Stimulated activated CD4-positive, alpha-beta T cell treated with anti-CD3 and anti-CD28 coated beads, Interleukin-15, amount 100 ng/mL, for 48 hours (primary cell): ENCODE measurements at regions not wholly inside any gene's neighbourhood (a gene's known extent, or its start where the extent isn't known, plus 50 kb on each side); places are given as distances from the start of the nearest gene placed in this dataset.
"Not testable (repeated sequence)": the region's sequence is repeated elsewhere in the genome, so short reads cannot be mapped to it uniquely, and the experiment has no call there.

Experiments used
- DNase-seq, 2 donors: peaks; one replicate each; pipeline ENCODE4 v3.0.0-alpha.2; 2020; ENCODE audit warnings: low read depth in 2 of 2

DNA sequence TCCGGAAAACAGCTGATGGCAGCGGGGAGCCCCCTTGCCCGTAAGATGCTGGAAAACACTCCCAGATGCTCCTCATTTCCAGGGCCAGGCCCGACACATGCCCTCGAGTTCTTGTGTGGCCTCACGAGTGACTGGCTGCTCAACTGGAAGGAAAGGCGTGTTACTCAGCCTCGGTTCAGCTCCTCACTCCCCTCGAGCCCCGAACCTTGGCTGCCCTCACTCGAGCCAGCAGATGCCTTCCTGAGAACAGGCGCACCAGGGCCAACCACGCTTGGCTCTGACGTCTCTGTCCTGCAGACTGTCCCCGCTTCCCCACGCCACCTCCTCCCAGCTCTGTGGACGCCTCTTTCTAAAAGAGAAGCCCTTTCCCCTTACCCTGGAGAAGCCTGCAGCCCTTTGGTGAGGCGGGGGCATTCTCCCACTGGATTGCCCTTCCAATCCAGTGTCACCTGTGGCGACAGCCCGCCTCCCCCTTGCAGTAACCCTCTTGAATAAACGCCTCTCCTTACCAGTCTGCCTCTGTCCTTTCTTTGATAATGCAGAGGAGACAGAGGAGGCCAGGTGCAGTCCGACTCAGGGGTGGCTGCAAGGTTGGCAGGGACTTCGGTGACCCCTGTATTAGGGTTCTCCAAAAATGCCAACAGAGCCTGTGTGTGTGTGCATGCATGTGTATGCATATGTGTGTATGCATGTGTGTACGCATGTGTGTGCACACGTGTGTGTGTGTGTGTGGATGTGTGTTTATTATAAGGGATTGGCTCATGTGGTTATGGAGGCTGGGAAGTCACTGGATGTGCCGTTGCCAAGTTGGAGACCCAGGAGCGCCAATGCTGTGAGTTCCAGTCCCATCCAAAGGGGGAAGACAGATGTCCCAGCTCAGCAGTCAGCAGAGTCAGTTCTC lies 166.3 kb downstream of the KIF26A start:
- no peak for DNase-seq

- DNase-seq: no peak
Measured at GRCh38 chr14:104305511-104306449, 167.4 kb downstream of the KIF26A start.

GRCh38 chr14:104306450-104307040 lies 168.2 kb downstream of the KIF26A start:
- no peak for DNase-seq

DNA sequence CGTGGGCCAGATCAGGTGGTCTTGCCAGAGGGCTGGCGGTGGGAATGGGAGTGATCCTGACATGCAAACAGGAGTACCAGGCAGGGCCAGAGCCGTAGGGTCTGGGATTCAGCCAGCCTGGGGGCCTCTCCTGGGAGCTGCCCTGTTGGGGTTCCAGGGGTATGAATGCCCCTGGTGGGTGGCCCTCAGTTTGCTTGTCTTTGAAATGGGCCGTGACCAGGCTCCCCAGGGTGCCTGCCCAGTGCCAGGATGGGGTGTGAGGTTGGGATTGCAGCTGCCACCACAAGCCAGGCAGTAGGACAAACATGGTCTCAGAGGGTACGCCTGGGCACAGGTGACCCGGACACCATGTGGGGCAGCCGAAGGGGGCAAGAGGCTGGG lies 168.8 kb downstream of the KIF26A start:
- no peak for DNase-seq

DNA sequence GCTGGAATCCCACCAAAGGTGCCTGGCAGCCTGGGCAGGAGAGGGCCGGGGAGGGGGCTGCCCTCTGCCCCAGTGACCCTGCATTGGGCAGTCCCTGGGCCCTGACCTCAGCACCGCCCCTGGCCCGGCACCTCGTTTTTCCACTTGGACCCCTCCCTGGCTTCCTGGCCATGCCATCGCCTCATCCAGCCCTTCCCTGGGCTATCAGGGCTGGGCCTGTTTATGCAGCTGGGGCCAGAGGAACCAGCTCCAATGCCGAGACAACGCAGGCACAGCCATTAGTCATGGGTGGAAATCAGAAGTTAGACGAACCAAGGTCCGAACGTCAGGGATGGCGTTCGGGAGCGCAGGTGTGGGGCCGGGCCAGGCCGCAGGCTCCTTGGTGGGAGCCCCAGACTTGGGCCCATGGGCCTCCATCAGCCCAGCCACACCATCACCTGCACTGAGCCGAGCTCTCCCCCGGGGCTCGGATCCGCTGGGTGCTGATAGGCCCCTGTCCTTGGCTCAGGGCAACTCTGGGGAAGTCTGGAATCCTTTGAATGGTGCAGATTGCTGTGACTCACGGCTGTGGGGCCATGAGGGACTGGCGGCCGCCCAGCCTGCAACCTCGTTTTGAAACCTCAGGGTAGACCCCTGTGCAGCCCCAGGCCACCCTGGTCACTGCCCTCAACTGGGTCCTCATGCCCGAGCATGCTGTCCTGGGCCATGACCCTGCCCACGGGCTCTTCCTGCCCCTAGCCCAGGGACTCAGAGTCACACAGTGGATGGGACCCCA lies 169.4 kb downstream of the KIF26A start:
- DNase-seq: no peak

GRCh38 chr14:104308534-104308933 lies 170.1 kb downstream of the KIF26A start:
- DNase-seq: not testable (repeated sequence)

GRCh38 chr14:104309657-104310369 lies 171.4 kb downstream of the KIF26A start:
- DNase-seq: no peak

- no peak for DNase-seq
Measured at GRCh38 chr14:104311358-104311757, 173.0 kb downstream of the KIF26A start.

- DNase-seq: no peak
Measured at GRCh38 chr14:104313674-104314073, 175.3 kb downstream of the KIF26A start.

- DNase-seq: no peak
Measured at GRCh38 chr14:104314251-104314941, 176.0 kb downstream of the KIF26A start.

- DNase-seq: no peak
Measured at GRCh38 chr14:104315169-104315568, 176.8 kb downstream of the KIF26A start.

GRCh38 chr14:104315625-104316024 lies 177.2 kb downstream of the KIF26A start:
- no peak for DNase-seq

DNA sequence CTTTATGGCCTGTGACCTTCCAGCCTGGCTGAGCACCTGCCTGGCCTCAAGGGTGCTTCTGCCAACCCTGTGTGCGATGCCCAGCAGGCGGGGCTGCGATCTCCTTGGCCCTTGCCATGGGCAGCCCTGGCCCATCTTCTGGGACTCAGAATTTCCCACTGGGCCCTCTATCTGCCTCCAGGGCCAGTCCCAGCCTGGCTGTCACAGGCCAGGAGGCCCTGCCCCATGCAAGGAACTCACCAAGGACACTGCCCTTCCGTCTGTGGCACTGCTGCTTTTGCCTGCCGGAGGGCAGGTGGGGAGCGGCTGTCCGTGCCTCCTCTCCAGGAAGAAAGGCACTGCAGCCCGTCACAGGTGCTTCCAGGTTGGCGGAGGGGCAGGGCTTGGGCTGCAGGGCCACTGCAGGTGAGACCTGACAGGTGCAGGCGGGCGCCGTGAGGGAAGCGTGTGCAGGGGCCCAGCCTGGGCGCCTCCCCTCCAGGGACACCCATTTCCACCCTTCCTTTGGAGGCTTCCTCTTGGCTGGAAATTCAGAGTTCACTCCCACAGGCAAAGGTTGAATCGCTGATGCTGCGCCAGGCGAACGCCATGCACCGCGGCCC lies 177.8 kb downstream of the KIF26A start:
- DNase-seq: no peak

DNA sequence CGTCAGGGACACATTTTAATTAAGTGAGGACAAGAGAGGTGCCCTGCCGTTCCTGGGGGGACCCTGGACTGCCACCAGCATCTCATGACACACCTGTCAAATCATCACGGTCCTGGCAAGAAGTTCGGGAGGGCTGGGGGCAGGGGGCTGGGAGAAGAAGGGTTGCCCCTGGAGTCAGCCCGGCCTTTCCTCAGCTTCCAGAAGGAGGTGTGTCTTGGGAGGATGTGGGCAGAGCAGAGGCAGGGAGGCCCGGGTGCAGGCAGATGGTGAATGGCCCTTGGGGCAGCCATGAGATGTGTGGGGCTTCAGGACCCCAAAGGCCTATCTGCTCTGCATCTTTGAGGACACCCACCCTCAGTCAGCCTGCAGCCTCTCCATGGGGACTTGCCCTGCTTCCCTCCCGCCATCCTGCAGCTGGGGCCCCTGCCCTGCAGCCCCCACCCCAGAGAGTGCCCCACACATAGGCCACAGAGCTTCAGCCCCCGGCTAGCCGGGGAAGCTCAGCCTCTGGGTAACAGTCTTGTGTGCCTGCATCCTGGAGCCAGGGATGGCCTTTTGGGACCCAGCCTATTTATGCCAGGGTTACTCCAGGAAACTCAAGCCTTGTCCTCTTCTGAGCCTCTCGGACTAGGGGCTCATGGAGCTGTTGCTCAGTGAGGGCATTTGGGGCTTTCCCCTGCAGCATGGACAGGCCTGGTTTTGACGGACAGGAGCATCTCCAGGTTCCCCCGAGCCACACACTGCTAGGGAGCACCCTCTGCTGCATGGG lies 178.5 kb downstream of the KIF26A start:
- DNase-seq: no peak

- no peak for DNase-seq
Measured at GRCh38 chr14:104317492-104317805, 179.1 kb downstream of the KIF26A start.

DNA sequence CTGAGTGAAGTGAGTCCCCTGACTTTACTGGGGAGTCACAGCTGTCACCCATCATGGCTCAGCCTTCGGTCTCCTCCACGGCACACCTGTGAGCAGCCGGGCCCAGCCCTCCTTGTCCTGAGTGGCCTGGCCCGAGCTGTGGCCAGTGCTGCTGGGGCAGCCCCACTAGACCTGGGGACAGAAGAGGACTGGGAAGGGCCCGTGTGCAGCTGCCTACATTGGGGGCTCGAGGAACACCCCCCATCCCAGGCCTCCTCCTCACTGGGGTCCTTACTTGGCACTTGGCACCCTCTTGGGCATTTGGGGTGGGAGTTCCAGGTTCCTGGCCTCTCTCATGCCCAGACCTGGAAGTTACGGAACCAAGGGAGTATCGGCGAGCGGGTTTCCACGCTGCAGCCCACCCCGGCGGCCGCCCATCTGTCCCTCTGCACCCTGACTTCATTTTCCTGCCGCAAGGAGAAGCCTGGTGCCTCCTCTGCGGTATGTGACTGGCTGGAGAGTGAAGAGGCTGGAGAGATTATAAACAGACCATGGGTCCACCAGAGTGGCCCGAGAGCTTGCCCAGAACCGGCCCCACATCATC lies 179.7 kb downstream of the KIF26A start:
- no peak for DNase-seq

DNA sequence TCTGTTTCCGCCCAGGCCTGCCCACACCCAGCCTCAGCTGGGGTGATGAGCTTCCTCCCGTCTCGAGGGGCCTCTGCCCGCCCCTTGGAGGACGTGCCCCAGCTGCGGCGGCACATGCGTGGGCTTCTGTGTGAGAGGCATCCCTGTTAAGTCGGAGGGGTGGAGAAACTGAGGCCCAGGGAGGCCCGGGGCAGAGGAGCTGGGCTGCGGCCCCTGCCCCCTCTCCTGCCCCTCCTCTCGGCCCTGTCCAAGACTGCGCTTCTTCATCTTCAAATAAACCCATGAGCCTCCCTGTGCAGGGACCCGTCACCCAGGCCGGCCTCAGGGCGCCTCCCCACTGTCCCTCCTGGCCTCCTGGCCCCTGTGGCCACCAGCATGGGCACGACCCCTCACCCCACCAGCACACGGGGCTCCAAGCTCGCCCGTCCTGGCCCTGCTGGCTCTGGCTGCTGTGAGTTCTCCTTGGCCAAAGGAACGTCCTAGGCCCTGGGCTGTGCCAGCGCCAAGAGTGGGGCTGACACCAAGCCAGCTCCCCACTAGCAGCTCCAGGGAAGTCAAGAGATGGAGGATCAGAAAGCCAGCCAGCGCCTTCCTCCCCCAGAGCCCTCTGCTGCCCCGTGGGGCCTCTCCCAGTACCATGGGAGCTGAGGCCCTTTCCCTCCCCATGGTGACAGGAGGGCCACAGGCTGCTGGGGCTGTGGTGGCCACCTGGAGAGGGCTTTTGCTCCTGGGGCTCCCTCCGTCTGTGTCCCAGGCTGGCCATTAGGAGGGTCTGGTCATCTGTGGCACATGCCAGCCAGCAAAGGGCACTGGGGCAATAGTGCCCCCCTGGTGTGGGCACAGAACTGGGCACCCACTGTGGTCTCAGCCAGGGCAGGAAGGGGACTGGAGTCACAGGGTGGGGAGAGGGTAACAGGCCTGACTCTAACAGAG lies 180.4 kb downstream of the KIF26A start:
- no peak for DNase-seq
